ENCODE measurements at regions not wholly inside any gene's neighbourhood (a gene's known extent, or its start where the extent isn't known, plus 50 kb on each side); places are given as distances from the start of the nearest gene placed in this dataset.

DNA sequence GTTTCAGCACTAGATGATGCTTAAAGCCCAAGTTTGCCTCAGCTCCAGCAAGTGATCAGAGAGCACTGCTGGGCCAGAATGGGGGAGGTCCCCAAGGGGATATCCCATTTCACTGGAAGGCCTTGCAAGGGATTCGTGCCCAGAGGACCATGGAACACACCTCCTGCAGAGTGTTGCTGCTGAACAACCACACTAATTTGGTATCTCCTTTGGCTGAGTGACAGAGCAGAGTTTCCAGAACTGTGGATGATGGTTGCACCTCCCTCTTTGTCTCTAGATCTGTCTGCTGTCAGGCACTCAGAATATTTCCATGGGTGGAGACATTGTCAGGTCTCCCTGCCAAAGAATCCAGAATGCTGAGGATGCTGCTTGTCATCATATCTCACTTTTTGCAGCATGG, 484.8 kb upstream of the NETO1 start:
- TF ChIP-seq, protein P1, sequence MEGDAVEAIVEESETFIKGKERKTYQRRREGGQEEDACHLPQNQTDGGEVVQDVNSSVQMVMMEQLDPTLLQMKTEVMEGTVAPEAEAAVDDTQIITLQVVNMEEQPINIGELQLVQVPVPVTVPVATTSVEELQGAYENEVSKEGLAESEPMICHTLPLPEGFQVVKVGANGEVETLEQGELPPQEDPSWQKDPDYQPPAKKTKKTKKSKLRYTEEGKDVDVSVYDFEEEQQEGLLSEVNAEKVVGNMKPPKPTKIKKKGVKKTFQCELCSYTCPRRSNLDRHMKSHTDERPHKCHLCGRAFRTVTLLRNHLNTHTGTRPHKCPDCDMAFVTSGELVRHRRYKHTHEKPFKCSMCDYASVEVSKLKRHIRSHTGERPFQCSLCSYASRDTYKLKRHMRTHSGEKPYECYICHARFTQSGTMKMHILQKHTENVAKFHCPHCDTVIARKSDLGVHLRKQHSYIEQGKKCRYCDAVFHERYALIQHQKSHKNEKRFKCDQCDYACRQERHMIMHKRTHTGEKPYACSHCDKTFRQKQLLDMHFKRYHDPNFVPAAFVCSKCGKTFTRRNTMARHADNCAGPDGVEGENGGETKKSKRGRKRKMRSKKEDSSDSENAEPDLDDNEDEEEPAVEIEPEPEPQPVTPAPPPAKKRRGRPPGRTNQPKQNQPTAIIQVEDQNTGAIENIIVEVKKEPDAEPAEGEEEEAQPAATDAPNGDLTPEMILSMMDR (conservative IDR thresholded peaks at IDR 0.05; ENCODE audit: low read depth in 2 of 2), result no peak
- no peak for TF ChIP-seq CREB1 (CRISPR knock-in tag; IDR thresholded peaks at IDR 0.05; ENCODE audit: low read depth)
- TF ChIP-seq POLR2AphosphoS5 (IDR thresholded peaks at IDR 0.05; ENCODE audit: low read depth), result no peak
- TF ChIP-seq, protein P2, sequence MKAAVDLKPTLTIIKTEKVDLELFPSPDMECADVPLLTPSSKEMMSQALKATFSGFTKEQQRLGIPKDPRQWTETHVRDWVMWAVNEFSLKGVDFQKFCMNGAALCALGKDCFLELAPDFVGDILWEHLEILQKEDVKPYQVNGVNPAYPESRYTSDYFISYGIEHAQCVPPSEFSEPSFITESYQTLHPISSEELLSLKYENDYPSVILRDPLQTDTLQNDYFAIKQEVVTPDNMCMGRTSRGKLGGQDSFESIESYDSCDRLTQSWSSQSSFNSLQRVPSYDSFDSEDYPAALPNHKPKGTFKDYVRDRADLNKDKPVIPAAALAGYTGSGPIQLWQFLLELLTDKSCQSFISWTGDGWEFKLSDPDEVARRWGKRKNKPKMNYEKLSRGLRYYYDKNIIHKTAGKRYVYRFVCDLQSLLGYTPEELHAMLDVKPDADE (IDR thresholded peaks at IDR 0.05), result no peak
- TF ChIP-seq EZH2phosphoT487 (IDR thresholded peaks at IDR 0.05; ENCODE audit: unreplicated experiment), result no peak
- TF ChIP-seq, protein P3, sequence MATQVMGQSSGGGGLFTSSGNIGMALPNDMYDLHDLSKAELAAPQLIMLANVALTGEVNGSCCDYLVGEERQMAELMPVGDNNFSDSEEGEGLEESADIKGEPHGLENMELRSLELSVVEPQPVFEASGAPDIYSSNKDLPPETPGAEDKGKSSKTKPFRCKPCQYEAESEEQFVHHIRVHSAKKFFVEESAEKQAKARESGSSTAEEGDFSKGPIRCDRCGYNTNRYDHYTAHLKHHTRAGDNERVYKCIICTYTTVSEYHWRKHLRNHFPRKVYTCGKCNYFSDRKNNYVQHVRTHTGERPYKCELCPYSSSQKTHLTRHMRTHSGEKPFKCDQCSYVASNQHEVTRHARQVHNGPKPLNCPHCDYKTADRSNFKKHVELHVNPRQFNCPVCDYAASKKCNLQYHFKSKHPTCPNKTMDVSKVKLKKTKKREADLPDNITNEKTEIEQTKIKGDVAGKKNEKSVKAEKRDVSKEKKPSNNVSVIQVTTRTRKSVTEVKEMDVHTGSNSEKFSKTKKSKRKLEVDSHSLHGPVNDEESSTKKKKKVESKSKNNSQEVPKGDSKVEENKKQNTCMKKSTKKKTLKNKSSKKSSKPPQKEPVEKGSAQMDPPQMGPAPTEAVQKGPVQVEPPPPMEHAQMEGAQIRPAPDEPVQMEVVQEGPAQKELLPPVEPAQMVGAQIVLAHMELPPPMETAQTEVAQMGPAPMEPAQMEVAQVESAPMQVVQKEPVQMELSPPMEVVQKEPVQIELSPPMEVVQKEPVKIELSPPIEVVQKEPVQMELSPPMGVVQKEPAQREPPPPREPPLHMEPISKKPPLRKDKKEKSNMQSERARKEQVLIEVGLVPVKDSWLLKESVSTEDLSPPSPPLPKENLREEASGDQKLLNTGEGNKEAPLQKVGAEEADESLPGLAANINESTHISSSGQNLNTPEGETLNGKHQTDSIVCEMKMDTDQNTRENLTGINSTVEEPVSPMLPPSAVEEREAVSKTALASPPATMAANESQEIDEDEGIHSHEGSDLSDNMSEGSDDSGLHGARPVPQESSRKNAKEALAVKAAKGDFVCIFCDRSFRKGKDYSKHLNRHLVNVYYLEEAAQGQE (IDR thresholded peaks at IDR 0.05; ENCODE audit: unreplicated experiment), result no peak

All from GM23338 (cell line).